HepG2 (cell line): ENCODE measurements at regions not wholly inside any gene's neighbourhood (a gene's known extent, or its start where the extent isn't known, plus 50 kb on each side); places are given as distances from the start of the nearest gene placed in this dataset.

Experiments
- ATAC-seq: fragments of 200-7000 bp; cut with Tn5 transposase; 3 replicates; pipeline ENCODE4 v1.9.1; 2020; ENCODE audit warnings: mild to moderate bottlenecking, moderate library complexity
- BruUV-seq: library from RNA; stranded (reverse); fragments of 400-500 nt; replicated peaks from 2 replicates; lab custom pipeline; 2021; lab: Mats Ljungman, UMichigan
- CTCF ChIA-PET: fragments of 300-600 bp; formaldehyde crosslinking; extraction: SDS; loops from one replicate; lab custom pipeline; 2021; ENCODE audit warnings: low total read pairs, inconsistent platforms, low intra/inter-chr PET ratio; lab: Yijun Ruan, JAX
- POLR2A ChIA-PET: fragments of 350-600 bp; sonication (Branson Sonifier 250); formaldehyde crosslinking; loops from one replicate; lab custom pipeline; 2020; ENCODE audit warnings: antibody characterized with exemption, inconsistent platforms; lab: Yijun Ruan, JAX
- DNase-seq: peaks from one replicate; pipeline ENCODE4 v3.0.0-alpha.2; 2015; ENCODE audit warnings: low spot score
- FAIRE-seq: peaks from 3 replicates; lab custom pipeline; 2011; peaks lifted over from hg19 to GRCh38; lab: Jason Lieb, UNC
- H2AFZ ChIP-seq: one replicate; pipeline ENCODE4 v1.6.1; 2011; ENCODE audit warnings: low read length, inconsistent platforms
- H3K27ac ChIP-seq: fragments of 300-600 bp; 3 replicates; pipeline ENCODE4 v1.8.0; 2011; ENCODE audit warnings: mixed run types, mild to moderate bottlenecking, mixed read lengths, low read length, inconsistent platforms; ENCODE audit not compliant: insufficient read depth; ENCODE audit errors: extremely low read length
- H3K27me3 ChIP-seq, 2 experiments: fragments of 200-600 bp in 1 of 2; 2 replicates in 1 of 2; 3 replicates in 1 of 2; pipeline versions ENCODE4 v1.6.0 to v1.8.0; 2011; ENCODE audit warnings: low read length in 2 of 2, mild to moderate bottlenecking in 2 of 2, moderate library complexity in 2 of 2, inconsistent platforms in 1 of 2; ENCODE audit not compliant: insufficient read depth in 2 of 2, control insufficient read depth in 1 of 2
- H3K36me3 ChIP-seq, 2 experiments: fragments of 200-600 bp in 1 of 2; replicated peaks in 1 of 2; 2 replicates in 1 of 2; 3 replicates in 1 of 2; pipeline versions ENCODE4 v1.5.1 to v1.8.0; 2011; ENCODE audit warnings: low read length in 2 of 2, inconsistent platforms in 1 of 2; ENCODE audit not compliant: insufficient read depth in 2 of 2, control insufficient read depth in 1 of 2
- H3K4me1 ChIP-seq: 2 replicates; pipeline ENCODE4 v1.5.1; 2012; ENCODE audit warnings: low read length, inconsistent platforms; ENCODE audit not compliant: insufficient read depth
- H3K4me2 ChIP-seq: 2 replicates; pipeline ENCODE4 v1.6.0; 2011; ENCODE audit warnings: low read depth, low read length, inconsistent platforms
- H3K4me3 ChIP-seq, 3 experiments: fragments of 200-600 bp in 1 of 3; sonication (generic), shearing (Covaris generic) in 1 of 3; replicated peaks in 1 of 3; 2 replicates each; pipeline ENCODE4 v1.5.1; 2011 to 2016; ENCODE audit warnings: low read length in 3 of 3, inconsistent platforms in 2 of 3, low read depth in 2 of 3, mild to moderate bottlenecking in 2 of 3, control low read depth in 1 of 3, mixed read lengths in 1 of 3; ENCODE audit not compliant: insufficient read depth in 1 of 3
- H3K79me2 ChIP-seq: one replicate; pipeline ENCODE4 v1.6.1; 2011; ENCODE audit warnings: low read length, inconsistent platforms; ENCODE audit not compliant: insufficient read depth
- H3K9ac ChIP-seq: 2 replicates; pipeline ENCODE4 v1.6.0; 2011; ENCODE audit warnings: mild to moderate bottlenecking, low read depth, low read length, inconsistent platforms; ENCODE audit not compliant: insufficient read depth
- H3K9me3 ChIP-seq: 2 replicates; pipeline ENCODE4 v1.5.1; 2012; ENCODE audit warnings: mild to moderate bottlenecking, low read length
- H4K20me1 ChIP-seq: 2 replicates; pipeline ENCODE4 v1.6.0; 2011; ENCODE audit warnings: inconsistent platforms, mild to moderate bottlenecking, low read length, moderate library complexity; ENCODE audit not compliant: insufficient read depth
- CHCHD3 ChIP-seq: sonication (generic); formaldehyde crosslinking; IDR thresholded peaks from 2 replicates; pipeline ENCODE4 v1.8.0; 2022; ENCODE audit warnings: mild to moderate bottlenecking, missing genetic modification reagents, moderate library complexity
- GATAD1 ChIP-seq: IDR thresholded peaks from 2 replicates; pipeline ENCODE4 v1.6.1; 2016; ENCODE audit warnings: missing genetic modification reagents, missing compliant biosample characterization
- KMT2A ChIP-seq: sonication (generic); formaldehyde crosslinking; IDR thresholded peaks from 2 replicates; pipeline ENCODE4 v1.4.0; 2020; ENCODE audit warnings: missing genetic modification reagents
- SMAD3 ChIP-seq: sonication (generic); formaldehyde crosslinking; IDR thresholded peaks from 2 replicates; pipeline ENCODE4 v1.4.0; 2020; ENCODE audit warnings: missing genetic modification reagents
- SSRP1 ChIP-seq: IDR thresholded peaks from 2 replicates; pipeline ENCODE4 v1.6.1; 2016; ENCODE audit warnings: control low read depth
- ZFP41 ChIP-seq: sonication (generic); formaldehyde crosslinking; IDR thresholded peaks from 2 replicates; pipeline ENCODE4 v1.4.0; 2020; ENCODE audit warnings: mild to moderate bottlenecking, missing genetic modification reagents, borderline replicate concordance
- WGBS: methylation state at CpG from one replicate; pipeline ENCODE4 v1.1.6; 2017; ENCODE audit warnings: low lambda C conversion rate; 5-methylcytosine and 5-hydroxymethylcytosine counted together
- in situ Hi-C: cut with HindIII; loops from 2 replicates; pipeline ENCODE4 v1.10.0; 2017; ENCODE audit warnings: low pct_unique_long_range_greater_than_20kb; ENCODE audit not compliant: extremely low pct_ligation_motif_present
- intact Hi-C: fragments of 100-400 bp; cut with micrococcal nuclease; formaldehyde crosslinking; loops from one replicate; pipeline ENCODE4 v1.10.0; 2022; ENCODE audit not compliant: unreplicated experiment
- TF ChIP-seq, protein P1 (sequence below): sonication (generic); formaldehyde crosslinking; IDR thresholded peaks from 2 replicates; pipeline ENCODE4 v1.4.0; 2020; ENCODE audit warnings: mild to moderate bottlenecking, missing genetic modification reagents
- TF ChIP-seq, protein P2 (sequence below): sonication (generic); formaldehyde crosslinking; IDR thresholded peaks from 2 replicates; pipeline ENCODE4 v1.9.0; 2021; ENCODE audit warnings: missing genetic modification reagents, borderline replicate concordance
- TF ChIP-seq, protein P3 (sequence below): sonication (generic); formaldehyde crosslinking; IDR thresholded peaks from 2 replicates; pipeline ENCODE4 v1.4.0; 2020; ENCODE audit warnings: missing genetic modification reagents

DNA sequence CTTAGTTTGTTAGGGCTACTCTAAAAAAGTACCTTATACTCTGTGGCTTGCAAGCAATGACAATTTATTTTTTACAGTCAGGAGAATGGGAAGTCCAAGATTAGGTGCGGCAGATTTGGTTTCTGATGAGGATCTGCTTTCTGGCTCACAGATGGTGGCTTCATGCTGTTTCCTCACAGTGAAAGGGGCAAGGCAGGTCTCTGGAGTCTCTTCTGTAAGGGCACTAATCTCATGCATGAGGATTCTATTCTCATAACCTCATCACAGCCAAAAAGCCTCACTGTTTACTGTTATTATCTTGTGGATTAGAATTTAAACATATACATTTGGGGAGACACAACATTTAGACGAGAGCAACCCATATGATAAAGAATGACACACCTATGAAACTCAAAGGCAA lies 1957.4 kb upstream of the SEL1L start:
- no peak overlapping the region for H3K4me3 ChIP-seq
- no TSS peak for BruUV-seq
- H3K9me3 ChIP-seq = peaks cover 51% of the 10 kb centered on the region
- no peaks in the 10 kb centered on the region for H4K20me1 ChIP-seq
- ChIA-PET CTCF (no interaction called here), POLR2A (no interaction called here)
- DNase-seq = no peak
- no peaks in the 10 kb centered on the region for H3K36me3 ChIP-seq
- no peaks in the 10 kb centered on the region for H3K4me1 ChIP-seq
- ATAC-seq = no peak
- H3K4me2 ChIP-seq = no peak overlapping the region
- intact Hi-C loops (no loop called here), in situ Hi-C loops (no loop called here)
- no peaks in the 10 kb centered on the region for H3K27me3 ChIP-seq
- H3K9ac ChIP-seq = no peak overlapping the region
- no peak overlapping the region for H2AFZ ChIP-seq
- no peak for FAIRE-seq
- TF ChIP-seq SSRP1 (CRISPR knock-in tag) (no peak), GATAD1 (CRISPR knock-in tag) (no peak), KMT2A (no peak), CHCHD3 (CRISPR knock-in tag) (no peak), SMAD3 (CRISPR knock-in tag) (no peak), ZFP41 (no peak)
- TF ChIP-seq, protein P1, sequence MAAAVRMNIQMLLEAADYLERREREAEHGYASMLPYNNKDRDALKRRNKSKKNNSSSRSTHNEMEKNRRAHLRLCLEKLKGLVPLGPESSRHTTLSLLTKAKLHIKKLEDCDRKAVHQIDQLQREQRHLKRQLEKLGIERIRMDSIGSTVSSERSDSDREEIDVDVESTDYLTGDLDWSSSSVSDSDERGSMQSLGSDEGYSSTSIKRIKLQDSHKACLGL = no peak
- TF ChIP-seq, protein P2, sequence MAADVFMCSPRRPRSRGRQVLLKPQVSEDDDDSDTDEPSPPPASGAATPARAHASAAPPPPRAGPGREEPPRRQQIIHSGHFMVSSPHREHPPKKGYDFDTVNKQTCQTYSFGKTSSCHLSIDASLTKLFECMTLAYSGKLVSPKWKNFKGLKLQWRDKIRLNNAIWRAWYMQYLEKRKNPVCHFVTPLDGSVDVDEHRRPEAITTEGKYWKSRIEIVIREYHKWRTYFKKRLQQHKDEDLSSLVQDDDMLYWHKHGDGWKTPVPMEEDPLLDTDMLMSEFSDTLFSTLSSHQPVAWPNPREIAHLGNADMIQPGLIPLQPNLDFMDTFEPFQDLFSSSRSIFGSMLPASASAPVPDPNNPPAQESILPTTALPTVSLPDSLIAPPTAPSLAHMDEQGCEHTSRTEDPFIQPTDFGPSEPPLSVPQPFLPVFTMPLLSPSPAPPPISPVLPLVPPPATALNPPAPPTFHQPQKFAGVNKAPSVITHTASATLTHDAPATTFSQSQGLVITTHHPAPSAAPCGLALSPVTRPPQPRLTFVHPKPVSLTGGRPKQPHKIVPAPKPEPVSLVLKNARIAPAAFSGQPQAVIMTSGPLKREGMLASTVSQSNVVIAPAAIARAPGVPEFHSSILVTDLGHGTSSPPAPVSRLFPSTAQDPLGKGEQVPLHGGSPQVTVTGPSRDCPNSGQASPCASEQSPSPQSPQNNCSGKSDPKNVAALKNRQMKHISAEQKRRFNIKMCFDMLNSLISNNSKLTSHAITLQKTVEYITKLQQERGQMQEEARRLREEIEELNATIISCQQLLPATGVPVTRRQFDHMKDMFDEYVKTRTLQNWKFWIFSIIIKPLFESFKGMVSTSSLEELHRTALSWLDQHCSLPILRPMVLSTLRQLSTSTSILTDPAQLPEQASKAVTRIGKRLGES (CRISPR knock-in tag) = no peak
- TF ChIP-seq, protein P3, sequence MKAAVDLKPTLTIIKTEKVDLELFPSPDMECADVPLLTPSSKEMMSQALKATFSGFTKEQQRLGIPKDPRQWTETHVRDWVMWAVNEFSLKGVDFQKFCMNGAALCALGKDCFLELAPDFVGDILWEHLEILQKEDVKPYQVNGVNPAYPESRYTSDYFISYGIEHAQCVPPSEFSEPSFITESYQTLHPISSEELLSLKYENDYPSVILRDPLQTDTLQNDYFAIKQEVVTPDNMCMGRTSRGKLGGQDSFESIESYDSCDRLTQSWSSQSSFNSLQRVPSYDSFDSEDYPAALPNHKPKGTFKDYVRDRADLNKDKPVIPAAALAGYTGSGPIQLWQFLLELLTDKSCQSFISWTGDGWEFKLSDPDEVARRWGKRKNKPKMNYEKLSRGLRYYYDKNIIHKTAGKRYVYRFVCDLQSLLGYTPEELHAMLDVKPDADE = no peak
- no peak overlapping the region for H3K27ac ChIP-seq
- WGBS = 3% methylated on average over 2 of the region's 2 CpGs
- H3K79me2 ChIP-seq = no peaks in the 10 kb centered on the region
